ENCODE measurements at regions not wholly inside any gene's neighbourhood (a gene's known extent, or its start where the extent isn't known, plus 50 kb on each side); places are given as distances from the start of the nearest gene placed in this dataset.

DNA sequence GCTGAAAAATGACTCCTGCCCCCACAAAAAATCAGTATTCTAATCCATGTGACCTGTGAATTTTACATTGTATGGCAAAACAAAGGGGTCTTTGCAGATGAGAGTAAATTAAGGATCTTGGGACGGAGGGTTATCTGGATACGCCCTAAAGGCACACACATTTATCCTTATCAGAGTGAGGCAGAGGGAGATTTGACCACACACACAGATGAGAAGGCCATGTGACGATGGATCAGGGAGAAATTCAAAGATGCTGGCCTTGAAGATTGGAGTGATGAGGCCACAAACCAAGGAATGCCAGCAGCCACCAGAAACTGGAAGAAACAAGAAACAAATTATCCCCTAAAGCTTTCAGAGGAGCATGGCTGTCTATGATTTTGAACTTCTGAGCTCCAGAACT is 288.5 kb downstream of the XXYLT1 start:
- DNase-seq, result no peak

DNA sequence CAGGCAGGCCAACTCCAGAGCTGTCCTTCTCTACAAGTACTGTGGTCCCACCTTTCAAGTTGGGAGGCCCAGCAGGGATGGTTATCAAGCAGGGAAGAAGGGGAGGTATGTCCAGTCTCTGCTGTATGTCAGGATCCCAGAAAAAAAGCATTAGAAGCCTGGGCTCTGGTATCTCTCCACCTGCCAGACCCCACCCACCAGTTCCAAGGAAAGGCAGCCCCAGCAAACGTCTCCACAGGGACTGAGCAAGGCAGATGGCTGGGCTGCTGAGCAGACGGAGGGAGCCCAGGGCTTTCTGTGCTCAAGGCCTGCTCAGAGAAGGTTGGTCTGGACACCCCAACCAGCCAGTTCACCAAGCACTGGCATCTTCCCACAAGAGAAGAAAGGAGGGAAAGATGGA is 287.8 kb downstream of the XXYLT1 start:
- no peak for DNase-seq

GRCh38 chr3:194983620-194984019 is 287.3 kb downstream of the XXYLT1 start:
- no peak for DNase-seq

GRCh38 chr3:194984066-194984465 is 286.9 kb downstream of the XXYLT1 start:
- DNase-seq, result no peak

GRCh38 chr3:194984622-194985021 is 286.3 kb downstream of the XXYLT1 start:
- no peak for DNase-seq

GRCh38 chr3:194985031-194985578 is 285.9 kb downstream of the XXYLT1 start:
- no peak for DNase-seq

DNA sequence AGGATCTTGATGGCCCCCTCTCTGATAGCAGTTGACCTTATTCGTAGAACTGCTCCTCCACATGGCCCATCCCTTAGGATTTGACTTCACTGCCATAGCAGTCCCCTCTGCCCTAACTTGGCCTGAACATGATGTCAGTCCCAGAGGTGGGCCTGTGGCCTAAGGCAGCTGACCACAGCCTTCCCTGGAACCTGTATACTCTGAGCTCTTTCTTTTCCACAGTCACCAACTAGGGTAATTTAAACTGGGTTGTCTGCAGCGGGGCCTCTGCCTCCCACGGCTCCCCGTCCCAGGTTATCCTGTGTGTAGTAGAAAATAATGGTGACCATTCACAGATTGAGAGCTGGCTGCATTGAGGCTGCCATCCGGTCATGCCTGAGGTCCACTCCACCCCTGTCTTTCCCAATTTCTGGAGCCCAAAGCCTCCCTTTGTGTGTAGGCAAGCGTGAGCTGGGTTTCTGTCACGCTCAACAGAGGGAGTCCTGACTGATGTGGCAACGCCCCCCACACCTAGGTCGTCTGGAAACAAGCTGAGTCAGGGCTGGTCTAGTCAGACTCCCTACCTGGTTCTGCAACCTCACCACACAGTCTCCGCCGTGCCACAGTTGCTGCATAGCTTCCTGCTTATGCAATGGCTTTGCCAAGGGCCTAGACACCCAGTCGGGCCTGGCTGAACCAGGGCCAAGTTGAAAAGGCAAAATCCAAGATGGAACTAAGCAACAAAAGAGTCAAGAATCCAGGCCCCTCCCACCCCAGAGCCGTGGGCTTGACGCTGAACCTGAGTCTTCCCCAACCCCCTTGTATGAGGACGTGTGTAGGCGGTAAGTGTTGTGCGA is 284.5 kb downstream of the XXYLT1 start:
- no peak for DNase-seq

DNA sequence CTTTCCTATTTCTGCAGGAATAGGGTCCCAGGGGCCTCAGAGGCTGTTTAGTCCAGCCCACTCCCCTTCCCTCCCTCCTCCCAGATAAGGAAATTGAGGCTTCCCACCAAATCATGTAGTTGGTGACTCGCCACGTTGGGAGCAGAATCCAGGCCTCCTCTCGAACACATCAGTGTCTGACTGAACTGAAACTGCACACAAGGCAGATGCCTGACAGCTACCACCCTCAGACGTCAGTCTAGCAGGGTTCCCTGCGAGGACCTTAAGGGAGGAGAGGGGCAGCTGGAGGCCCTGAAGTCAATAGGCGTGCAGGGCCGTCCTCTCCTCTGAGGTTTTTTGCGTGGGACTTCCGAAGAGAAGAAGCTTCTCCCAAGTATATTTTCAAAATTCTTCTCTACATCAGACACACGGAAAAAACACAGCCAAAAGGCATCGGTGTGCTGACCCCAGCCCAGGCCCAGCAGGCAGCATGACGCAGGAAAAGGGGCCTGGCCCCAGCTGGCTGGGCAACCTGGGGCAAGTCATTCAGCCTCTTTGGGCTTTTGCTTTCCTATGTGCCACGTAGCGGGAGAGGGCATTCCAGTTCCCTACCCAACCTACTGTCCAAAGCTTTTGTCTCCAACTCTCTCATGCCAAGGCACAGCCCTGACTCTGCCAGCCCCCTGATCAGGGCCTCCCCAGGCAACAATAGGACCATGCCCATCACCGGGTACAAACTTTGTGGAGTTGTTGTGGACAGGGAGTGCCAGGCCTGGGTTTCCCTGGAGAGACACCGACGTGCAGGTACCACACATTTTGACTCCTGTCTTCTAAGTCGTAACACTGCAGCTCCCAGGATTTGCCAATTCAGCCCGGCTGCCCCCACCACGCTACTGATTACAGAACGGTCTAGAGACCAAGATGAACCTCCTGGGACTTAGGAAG is 283.1 kb downstream of the XXYLT1 start:
- DNase-seq, result no peak

DNA sequence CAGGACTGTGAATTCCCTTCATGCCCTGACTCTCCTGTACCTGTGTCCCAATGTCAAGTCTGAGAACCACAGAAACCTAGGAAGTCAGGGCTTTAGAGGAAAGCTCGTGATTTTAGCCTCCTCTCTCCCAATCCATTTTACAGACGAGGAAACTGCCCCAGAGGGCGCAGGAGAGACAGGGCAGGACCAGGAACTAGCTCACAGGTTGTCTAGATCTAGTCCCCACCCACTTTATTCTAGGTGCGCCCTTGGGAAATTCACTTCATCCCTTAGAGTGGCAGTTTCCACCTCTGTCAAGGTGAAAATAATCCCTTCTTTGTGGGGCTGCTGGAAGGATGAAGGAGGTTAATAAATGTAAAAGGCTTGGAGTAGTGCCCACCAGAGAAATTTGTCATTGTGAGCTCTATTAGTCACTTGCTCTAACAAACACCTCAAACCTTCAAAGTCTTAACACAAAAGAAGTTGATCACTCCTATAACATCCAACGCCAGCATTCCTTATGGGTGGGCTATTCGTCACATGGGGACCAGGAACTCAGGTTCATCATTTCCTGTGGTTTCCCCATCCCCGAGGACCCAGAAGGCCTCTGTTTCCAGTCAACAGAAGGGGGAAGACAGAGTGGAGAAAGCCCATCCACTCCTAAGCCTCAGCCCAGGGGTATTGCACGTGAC is 282.3 kb downstream of the XXYLT1 start:
- no peak for DNase-seq

- no peak for DNase-seq
Observed at GRCh38 chr3:194989241-194989640, 281.7 kb downstream of the XXYLT1 start.

DNA sequence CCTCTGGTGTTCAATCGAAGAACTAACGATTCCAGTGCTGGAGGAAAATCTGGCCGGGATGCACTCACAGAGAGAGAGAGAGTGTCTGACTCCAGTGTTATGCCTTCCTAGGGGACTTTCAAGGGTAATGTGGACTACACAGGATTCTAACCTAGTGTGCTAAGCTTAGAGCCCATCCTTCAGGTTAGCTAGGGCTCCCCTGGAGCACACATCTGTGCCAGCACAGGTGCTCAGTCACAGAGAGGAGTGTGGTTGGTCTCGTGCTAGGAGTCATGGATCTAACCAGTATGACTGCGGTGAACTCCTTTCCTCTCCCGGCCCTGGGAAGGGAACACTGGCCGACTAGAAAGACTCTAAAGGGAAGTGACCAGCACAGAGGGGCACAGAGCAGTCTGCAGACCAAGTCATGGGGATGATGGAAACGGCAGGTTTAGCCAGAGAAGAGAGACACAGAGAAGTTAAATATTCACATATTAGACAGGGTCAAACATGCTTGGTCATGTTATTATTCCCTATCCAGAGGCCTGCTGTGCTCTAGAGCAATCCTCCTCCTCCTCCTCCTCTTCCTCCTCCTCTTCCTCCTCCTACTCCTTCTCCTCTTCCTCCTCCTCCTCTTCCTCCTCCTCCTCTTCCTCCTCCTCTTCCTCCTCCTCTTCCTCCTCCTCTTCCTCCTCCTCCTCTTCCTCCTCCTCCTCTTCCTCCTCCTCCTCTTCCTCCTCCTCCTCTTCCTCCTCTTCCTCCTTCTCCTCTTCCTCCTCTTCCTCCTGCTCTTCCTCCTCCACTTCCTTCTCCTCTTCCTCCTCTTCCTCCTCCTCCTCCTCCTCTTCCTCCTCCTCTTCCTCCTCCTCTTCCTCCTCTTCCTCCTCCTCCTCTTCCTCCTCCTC is 280.3 kb downstream of the XXYLT1 start:
- no peak for DNase-seq

- DNase-seq, result no peak
Observed at GRCh38 chr3:194991338-194991654, 279.7 kb downstream of the XXYLT1 start.

DNA sequence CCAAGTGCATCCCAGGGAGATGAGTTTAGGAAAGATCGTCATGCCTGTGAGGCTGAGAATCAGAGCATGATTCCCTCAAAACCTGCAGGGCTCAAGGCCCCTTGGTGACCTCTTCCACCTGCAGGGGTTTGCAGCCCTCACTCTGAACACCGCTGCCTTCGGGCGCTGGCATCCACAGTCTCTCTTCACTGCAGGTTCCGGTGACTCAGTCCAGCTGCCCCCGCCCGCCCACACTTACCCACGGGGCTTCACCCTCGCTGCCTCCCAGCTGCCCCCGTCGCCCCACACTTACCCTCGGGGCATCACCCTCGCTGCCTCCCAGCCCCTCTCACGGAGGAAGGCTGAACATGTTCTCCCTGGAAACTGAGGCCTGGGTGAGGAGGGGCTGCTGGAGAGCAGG is 277.1 kb downstream of the XXYLT1 start:
- DNase-seq, result no peak

DNA sequence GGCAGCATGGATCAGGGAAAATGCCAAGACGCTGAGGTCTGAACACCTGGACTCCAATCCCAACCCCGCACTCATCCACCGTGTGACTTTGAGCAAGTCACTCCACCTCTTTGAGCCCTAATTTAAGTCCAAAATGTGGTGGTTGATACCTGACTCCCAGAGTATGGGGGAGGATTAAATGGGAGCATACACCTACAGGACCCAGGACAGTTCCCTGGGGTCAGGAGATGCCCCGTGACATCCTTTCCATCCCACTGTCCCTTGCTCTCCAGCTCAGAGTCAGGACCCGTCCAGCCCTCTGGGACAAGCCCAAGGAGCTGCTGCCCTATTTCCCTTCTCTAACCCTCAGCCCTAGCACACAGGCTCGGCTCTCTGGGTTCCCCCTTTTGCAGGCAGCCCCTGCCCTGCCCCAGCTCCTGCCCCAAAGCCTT is 276.4 kb downstream of the XXYLT1 start:
- DNase-seq, result no peak

DNA sequence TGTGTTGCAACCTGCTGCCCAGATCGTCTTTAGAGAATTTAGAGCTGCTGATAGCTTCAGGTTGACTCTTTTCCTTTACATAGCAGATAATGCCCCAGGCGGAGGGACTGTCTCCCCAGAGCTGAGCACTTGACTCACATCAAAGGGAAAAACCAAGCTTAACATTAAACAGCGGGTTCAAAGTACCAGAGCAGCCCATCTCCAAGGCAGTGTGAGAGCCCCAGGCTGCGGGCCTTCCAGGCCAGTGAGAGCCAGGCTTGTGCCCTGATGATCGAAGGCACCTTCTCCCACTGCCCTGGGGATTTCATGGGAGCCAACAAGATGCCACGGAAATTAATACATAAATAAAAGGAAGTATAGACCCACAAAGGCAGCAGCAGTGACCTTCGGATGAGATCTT is 275.6 kb downstream of the XXYLT1 start:
- no peak for DNase-seq

DNA sequence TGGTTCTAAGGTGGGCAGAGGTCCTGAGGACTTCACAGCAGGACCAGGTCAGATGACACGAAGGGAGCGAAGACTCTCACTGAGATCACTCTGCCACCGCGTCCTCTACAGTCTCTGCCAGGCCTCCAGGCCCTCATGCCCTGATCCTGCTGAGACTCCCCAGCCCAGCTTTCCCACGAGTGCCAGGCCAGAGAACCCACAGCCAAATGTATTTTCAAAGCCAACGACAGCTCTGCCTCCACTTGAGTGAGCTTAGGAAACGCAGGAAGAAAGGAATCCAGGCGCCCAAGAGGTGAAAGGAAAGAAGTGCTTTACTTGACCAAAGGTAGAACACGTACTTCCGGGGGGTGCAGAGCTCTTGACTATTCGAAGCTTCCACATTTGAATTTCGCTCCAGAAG is 275.0 kb downstream of the XXYLT1 start:
- no peak for DNase-seq

DNA sequence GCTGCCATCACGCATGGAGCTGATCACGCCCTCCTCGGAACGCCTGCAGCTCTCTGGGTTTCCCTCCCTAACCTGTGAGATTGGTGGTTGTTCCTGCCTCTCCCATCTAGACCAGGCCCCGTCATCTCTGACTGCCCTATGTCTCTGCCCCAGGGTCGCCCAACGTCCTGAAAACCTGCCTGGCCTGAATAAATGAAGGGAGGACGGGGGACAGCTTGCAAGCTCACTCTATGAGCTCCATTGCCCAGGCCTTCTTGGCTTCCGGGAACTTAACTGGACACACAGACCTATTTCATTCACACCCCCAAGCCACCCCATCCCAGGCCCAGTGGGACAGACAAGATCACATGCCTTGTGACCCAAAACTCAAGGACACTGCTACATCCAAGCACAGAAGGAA is 274.2 kb downstream of the XXYLT1 start:
- DNase-seq, result no peak

GRCh38 chr3:194998417-194998816 is 272.5 kb downstream of the XXYLT1 start:
- DNase-seq, result no peak

DNA sequence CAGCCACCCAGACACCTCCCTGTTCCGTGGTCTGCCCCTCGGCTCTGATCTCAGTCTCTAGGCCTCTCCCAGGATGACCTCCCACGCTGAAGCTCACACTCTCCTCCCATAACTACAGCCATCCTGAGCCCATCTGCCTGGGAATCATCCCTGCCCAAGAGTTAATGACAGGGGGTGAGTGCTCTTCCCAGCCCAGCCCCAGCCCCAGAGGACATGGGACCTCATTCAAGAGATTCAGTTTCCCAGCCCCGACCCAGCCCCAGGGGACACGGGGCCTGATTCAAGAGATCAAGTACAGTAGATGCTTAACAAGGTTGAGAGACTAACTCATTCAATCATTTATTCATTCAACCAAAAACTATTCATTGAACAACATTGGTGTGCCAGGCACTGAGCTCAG is 272.0 kb downstream of the XXYLT1 start:
- no peak for DNase-seq

DNA sequence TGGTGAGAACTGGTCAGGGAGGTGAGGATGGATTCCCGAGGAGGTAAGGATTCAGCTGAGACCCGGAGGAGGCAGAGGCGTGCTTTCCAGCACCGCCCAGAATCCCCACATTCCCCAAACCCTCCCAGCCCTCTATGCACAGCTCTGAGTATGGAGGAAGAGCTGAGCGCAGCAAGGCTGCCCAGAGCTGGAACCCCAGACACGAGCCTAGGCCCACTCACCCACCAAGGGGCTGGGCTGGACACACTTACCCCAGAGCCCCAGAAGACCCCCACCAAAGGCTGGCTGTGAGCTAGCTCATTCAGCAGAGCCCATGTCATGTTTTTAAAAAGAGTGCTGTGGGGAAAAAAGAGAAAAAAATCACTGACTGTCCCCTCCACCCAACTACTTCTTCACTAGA is 271.5 kb downstream of the XXYLT1 start:
- no peak for DNase-seq

GRCh38 chr3:195001261-195001660 is 269.7 kb downstream of the XXYLT1 start:
- DNase-seq, result no peak
